ENCODE measurements at regions not wholly inside any gene's neighbourhood (a gene's known extent, or its start where the extent isn't known, plus 50 kb on each side); places are given as distances from the start of the nearest gene placed in this dataset.

DNA sequence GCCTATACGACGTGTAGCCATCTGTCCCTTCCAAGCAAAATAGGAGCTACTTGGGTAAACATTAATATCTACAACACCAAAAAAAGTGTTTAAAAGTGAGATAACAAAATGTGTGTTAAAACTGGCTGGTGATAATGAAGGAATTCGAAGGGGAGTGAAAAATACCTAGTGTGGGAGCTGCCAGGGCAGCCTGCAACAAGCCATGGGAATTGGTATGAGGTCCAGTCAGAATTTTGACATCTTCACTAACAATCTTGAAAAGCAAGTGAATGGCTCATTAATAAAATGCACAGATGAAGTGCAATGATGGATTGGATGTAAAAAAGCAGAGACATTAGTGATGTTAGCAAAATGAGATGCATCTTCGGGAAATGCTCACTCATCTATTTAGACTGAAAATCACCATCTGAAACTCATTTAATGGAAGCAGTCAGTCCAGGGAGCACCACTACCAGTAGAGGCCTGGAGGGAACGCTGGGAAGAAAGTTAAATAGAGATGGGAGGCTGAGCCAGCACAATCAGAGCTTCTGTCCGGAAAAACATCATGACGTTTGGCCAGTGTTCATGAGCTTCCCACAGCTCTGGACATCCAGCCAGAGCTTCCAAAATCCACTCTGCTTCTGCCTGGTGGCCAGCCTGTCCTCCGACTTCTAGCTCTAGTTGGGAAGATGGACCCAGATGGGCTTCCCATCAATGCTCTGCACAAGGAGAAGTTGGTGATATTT is 405.0 kb upstream of the TMTC1 start:
- H3K9me3 ChIP-seq: no peaks in the 10 kb centered on the region
- peaks cover 11% of the 10 kb centered on the region for H3K4me1 ChIP-seq
- TF ChIP-seq CTCF (IDR thresholded peaks at IDR 0.05; ENCODE audit: low read depth, low read length): no peak
- H3K27me3 ChIP-seq: no peaks in the 10 kb centered on the region
- no peaks in the 10 kb centered on the region for H3K36me3 ChIP-seq
- DNase-seq: no peak
- H3K4me3 ChIP-seq (ENCODE audit: low read depth, low read length): no peak overlapping the region

- no peak for TF ChIP-seq CTCF (IDR thresholded peaks at IDR 0.05; ENCODE audit: low read depth, low read length)
- no peak overlapping the region for H3K4me3 ChIP-seq (ENCODE audit: low read depth, low read length)
- no peak for DNase-seq
- H3K4me1 ChIP-seq: peaks cover 7% of the 10 kb centered on the region
- no peaks in the 10 kb centered on the region for H3K27me3 ChIP-seq
- no peaks in the 10 kb centered on the region for H3K9me3 ChIP-seq
- H3K36me3 ChIP-seq: no peaks in the 10 kb centered on the region
Observed at GRCh38 chr12:30187426-30187825, 403.7 kb upstream of the TMTC1 start.

- no peak for DNase-seq
- Histone ChIP-seq H3K9me3 (no peaks in the 10 kb centered on the region), H3K4me1 (peaks cover 10% of the 10 kb centered on the region; the same call in 1 of the 2 replicates), H3K4me3 (ENCODE audit: low read depth, low read length) (no peak overlapping the region), H3K36me3 (no peaks in the 10 kb centered on the region), H3K27me3 (no peaks in the 10 kb centered on the region)
- TF ChIP-seq CTCF (IDR thresholded peaks at IDR 0.05; ENCODE audit: low read depth, low read length): no peak
Observed at GRCh38 chr12:30181334-30181733, 397.6 kb upstream of the TMTC1 start.

- Histone ChIP-seq H3K27me3 (no peaks in the 10 kb centered on the region), H3K4me1 (peaks cover 10% of the 10 kb centered on the region; the same call in 1 of the 2 replicates), H3K9me3 (no peaks in the 10 kb centered on the region), H3K36me3 (no peaks in the 10 kb centered on the region), H3K4me3 (ENCODE audit: low read depth, low read length) (no peak overlapping the region)
- TF ChIP-seq CTCF (IDR thresholded peaks at IDR 0.05; ENCODE audit: low read depth, low read length): no peak
- DNase-seq: no peak
Observed at GRCh38 chr12:30180602-30181001, 396.9 kb upstream of the TMTC1 start.

DNA sequence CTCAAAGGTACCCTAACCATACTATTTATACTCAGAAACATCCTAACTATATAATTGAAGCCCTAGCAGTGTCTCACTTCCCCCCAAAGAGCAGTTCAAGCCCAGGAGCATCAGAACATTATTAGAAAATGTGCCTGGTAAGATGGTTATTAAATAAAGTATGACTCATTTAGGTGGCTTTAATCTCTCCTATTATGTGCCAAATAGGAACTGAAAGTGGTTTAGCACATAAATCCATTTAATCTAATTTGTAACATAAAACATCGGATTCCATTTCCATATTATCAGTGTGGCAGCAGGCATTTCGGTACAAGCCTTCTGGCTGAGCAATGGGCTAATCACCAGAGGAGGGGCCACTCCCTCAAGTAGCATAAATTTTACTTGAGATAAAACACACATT is 395.2 kb upstream of the TMTC1 start:
- H3K4me3 ChIP-seq (ENCODE audit: low read depth, low read length): no peak overlapping the region
- DNase-seq: peak; percentile 51

More for the DNA sequence above, 395.2 kb upstream of the TMTC1 start:
- Histone ChIP-seq H3K4me1 (peaks cover 10% of the 10 kb centered on the region; the same call in 1 of the 2 replicates), H3K9me3 (no peaks in the 10 kb centered on the region), H3K36me3 (no peaks in the 10 kb centered on the region), H3K27me3 (no peaks in the 10 kb centered on the region)
- TF ChIP-seq CTCF (IDR thresholded peaks at IDR 0.05; ENCODE audit: low read depth, low read length): no peak

Measured in BE2C (cell line).